NCI-H748 (cell line): ENCODE measurements at regions not wholly inside any gene's neighbourhood (a gene's known extent, or its start where the extent isn't known, plus 50 kb on each side); places are given as distances from the start of the nearest gene placed in this dataset.

ENCODE experiments used
- DNase-seq: peaks from one replicate; lab custom pipeline; 2025; ENCODE audit not compliant: unreplicated experiment; lab: John Stamatoyannopoulos, UW

- no peak for DNase-seq
Observed at GRCh38 chr1:168631671-168632400, 55.4 kb downstream of the XCL1 start.

DNA sequence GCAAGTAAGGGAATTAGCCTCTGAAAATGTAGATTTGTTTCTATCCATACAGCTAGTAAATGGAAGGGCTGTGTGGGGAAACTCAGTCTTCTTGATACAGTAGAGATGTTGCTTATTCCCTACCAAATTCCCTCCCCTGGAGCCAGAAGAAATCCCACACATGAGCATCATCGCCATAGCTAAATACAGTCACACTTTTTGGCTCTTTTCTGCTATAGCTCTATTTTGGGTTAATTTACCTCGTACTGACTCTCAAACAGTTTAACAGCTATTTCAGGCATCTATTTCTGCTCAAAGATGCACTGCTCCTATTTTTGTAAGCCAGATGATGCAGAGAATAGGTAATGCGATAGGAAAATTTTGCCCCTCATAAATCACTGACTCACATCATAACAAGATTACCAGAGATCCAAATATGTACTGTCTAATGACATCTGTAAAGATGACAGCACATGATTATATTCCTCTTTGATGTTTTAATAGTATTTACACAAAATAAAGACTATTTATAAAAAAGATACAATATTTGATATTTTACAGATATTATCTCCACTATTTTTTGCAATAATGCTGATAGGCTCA is 58.6 kb downstream of the XCL1 start:
- DNase-seq, result no peak

- DNase-seq, result peak; percentile 33
Observed at GRCh38 chr1:168636200-168636599, 59.8 kb downstream of the XCL1 start.

DNA sequence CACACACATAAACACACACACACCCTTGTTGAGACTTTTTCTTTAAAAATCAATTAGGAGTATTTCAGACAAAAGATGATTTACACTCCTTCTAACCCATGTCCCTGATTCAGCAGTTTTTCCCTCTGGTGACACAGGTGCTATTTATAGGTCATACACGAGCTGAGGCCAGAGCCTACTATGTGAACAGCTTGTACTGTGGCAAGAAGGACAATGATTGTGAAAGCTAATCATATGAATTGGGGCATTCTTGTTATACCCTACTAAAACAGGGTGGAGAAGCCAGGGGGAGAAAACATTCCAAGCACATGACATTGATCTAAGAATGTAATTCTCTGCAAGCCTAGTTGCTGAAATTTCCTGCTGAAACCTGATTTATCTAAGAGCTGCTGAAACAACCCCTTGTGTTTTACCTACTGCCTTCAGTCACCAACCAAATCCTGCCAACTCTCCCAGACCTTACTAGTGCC is 60.3 kb downstream of the XCL1 start:
- DNase-seq, result no peak

DNA sequence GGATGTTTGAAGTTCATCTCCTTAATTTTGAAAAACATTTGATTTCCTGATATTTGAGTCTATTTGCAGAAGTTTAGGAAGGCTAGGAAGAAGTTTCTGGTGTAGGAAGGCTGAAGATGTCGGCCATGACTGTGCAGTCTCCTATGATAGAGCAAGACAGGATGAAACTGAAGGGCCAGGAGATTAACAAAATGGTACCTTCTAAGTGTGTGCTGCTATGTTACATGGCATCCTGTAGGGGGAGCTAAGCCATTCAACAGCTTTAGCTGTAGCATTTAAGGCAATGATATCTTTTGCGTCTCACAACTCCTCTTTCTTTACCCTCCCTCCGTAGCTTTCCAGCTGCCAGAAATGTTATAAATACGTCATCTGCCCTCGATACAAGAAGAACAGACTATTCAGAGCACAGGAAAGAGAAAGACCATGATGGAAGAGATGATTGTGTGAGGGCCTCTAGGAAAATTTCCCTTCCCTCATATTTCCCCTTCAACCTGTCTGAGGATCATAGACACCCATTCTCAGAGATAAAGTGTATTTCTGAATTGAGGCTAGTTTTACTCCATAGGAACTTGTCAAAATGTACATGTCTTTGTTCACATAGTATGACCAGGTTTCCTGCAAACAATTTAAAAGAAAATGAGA is 61.1 kb downstream of the XCL1 start:
- peak; percentile 76 for DNase-seq

DNA sequence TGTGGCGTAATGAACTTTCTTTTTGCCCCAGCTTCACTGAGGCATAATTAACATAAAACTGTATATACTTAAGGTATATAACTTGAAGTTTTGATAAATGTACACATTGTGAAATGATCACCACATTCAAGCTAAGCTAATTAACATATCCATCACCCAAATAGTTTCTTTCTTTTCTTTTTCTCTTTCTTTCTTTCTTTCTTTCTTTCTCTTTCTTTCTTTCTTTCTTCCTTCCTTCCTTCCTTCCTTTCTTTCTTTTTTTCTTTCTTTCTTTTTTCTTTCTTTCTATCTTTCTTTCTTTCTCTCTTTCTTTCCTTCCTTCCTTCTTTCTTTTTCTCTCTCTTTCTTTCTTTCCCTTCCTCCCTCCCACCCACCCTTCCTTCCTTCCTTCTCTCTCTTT is 62.5 kb downstream of the XCL1 start:
- DNase-seq, result no peak

DNA sequence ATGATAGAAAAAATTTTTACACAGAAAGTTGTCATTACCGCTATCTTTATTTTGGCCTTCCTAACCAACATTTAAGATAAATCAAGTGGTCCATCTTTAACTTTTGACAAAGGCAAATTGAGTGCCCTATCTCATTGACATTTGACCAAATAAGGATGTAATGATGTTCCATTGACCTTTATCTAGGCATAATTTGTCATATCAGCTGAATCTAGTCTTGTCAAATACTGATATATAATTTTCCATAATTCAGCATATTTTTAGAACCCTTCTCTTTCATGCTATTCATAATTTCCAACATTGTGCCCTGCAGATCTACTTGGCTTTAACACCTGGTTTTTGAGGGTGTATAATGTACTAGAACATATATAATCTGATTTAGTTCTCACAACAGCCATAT is 63.8 kb downstream of the XCL1 start:
- no peak for DNase-seq

DNA sequence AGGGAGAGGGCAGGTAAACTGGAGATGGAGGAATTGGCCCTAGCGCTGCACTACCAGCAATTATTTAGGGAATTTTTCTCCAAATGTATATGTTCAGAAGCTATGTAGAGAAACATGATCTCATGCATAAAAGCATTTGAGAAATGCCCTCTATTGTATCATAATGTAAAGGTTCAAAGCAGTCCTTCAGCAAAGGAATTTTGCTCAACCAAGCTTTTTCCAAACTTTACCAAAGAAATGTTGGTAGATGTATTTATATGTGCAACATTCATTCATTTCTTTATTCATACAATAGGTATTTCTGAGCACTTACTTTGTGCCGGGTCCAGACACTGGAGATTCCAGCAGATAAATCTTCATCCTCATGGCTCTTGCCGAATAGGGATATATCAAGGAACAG is 64.4 kb downstream of the XCL1 start:
- no peak for DNase-seq

DNA sequence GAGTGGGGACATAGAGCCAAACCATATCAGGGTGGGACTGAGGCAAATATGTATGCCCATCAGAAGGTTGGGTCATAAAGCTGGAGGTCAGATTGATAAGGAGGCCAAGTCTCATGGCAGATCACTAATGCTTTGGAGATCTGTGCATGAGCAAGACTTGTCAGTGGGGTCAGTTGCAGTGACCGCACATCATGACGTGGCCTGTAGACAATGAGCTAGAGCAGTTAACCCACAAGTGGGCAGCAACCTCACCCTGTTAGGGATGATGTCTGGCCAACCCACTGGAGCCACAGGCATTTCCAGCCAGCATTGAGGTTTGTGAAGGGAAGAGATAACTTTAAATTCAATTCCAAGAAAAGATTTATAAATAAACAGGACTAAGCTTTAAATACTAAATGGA is 66.7 kb downstream of the XCL1 start:
- no peak for DNase-seq
